DND-41 (cell line): ENCODE measurements at regions not wholly inside any gene's neighbourhood (a gene's known extent, or its start where the extent isn't known, plus 50 kb on each side); places are given as distances from the start of the nearest gene placed in this dataset.

Experiments used
- ATAC-seq: fragments of 200-7000 bp; cut with Tn5 transposase; 3 replicates; pipeline ENCODE4 v1.9.1; 2021; ENCODE audit warnings: low read depth; ENCODE audit not compliant: insufficient read depth
- DNase-seq: peaks from one replicate; pipeline ENCODE4 v3.0.0-alpha.2; 2020
- H2AFZ ChIP-seq: 2 replicates; pipeline ENCODE4 v1.6.0; 2012; ENCODE audit warnings: low read depth, low read length
- H3K27ac ChIP-seq: 2 replicates; pipeline ENCODE4 v1.5.1; 2012; ENCODE audit warnings: low read length, inconsistent platforms
- H3K27me3 ChIP-seq: fragments of 200-600 bp; sonication (generic); 2 replicates; pipeline ENCODE4 v1.6.0; 2012; ENCODE audit warnings: low read length, mild to moderate bottlenecking, inconsistent platforms; ENCODE audit not compliant: insufficient read depth, poor library complexity
- H3K36me3 ChIP-seq: 2 replicates; pipeline ENCODE4 v1.5.1; 2012; ENCODE audit warnings: low read length, inconsistent platforms; ENCODE audit not compliant: insufficient read depth
- H3K4me1 ChIP-seq: 2 replicates; pipeline ENCODE4 v1.5.1; 2012; ENCODE audit warnings: mild to moderate bottlenecking, low read length; ENCODE audit not compliant: insufficient read depth
- H3K4me2 ChIP-seq: 2 replicates; pipeline ENCODE4 v1.6.0; 2012; ENCODE audit warnings: mild to moderate bottlenecking, moderate library complexity, low read length, inconsistent platforms; ENCODE audit not compliant: insufficient read depth
- H3K4me3 ChIP-seq, 2 experiments: fragments of 200-600 bp in 1 of 2; shearing (Covaris generic) in 1 of 2; 2 replicates each; pipeline ENCODE4 v1.5.1; 2012 to 2016; ENCODE audit warnings: inconsistent platforms in 2 of 2, low read length in 2 of 2, mild to moderate bottlenecking in 2 of 2, low read depth in 1 of 2, moderate library complexity in 1 of 2
- H3K79me2 ChIP-seq: 2 replicates; pipeline ENCODE4 v1.6.0; 2012; ENCODE audit warnings: low read length, inconsistent platforms; ENCODE audit not compliant: insufficient read depth
- H3K9ac ChIP-seq: 2 replicates; pipeline ENCODE4 v1.6.0; 2012; ENCODE audit warnings: low read depth, mild to moderate bottlenecking, inconsistent platforms, low read length, moderate library complexity
- H3K9me3 ChIP-seq: 2 replicates; pipeline ENCODE4 v1.5.1; 2012; ENCODE audit warnings: low read length, moderate library complexity, mild to moderate bottlenecking, inconsistent platforms; ENCODE audit not compliant: insufficient read depth, severe bottlenecking
- H4K20me1 ChIP-seq: 2 replicates; pipeline ENCODE4 v1.6.0; 2012; ENCODE audit warnings: low read length; ENCODE audit not compliant: insufficient read depth
- EZH2 ChIP-seq: IDR thresholded peaks from 3 replicates; pipeline ENCODE4 v1.6.1; 2012; ENCODE audit warnings: borderline replicate concordance, low read depth, mild to moderate bottlenecking, moderate library complexity, low read length, inconsistent platforms; ENCODE audit not compliant: severe bottlenecking
- TF ChIP-seq, protein P1 (sequence below): IDR thresholded peaks from 2 replicates; pipeline ENCODE4 v1.5.1; 2012; ENCODE audit warnings: borderline replicate concordance, low read length, moderate library complexity, mild to moderate bottlenecking; ENCODE audit not compliant: poor library complexity, severe bottlenecking; ENCODE audit errors: extremely low read depth

DNA sequence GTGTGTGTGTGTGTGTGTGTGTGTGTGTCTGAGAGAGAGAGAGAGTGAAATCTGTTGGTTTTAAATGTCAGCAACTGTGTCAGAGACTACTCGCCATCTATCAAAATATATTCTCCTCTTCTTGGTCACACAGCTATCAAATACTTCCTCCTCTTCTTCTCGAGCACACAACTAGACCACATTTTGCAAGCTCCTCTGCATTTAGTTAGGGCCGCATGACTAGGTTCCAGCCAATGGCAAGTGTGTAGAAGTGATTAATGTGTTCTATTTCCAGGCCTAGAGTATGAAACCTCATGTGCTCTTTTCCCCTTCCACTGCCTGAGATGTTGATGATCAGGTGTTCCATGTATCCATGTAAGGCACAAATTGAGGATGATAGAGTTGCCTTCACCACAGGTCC, 278.5 kb upstream of the MARCKS start:
- H3K9ac ChIP-seq, result no peak overlapping the region
- no peak for TF ChIP-seq EZH2
- TF ChIP-seq, protein P1, sequence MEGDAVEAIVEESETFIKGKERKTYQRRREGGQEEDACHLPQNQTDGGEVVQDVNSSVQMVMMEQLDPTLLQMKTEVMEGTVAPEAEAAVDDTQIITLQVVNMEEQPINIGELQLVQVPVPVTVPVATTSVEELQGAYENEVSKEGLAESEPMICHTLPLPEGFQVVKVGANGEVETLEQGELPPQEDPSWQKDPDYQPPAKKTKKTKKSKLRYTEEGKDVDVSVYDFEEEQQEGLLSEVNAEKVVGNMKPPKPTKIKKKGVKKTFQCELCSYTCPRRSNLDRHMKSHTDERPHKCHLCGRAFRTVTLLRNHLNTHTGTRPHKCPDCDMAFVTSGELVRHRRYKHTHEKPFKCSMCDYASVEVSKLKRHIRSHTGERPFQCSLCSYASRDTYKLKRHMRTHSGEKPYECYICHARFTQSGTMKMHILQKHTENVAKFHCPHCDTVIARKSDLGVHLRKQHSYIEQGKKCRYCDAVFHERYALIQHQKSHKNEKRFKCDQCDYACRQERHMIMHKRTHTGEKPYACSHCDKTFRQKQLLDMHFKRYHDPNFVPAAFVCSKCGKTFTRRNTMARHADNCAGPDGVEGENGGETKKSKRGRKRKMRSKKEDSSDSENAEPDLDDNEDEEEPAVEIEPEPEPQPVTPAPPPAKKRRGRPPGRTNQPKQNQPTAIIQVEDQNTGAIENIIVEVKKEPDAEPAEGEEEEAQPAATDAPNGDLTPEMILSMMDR, result no peak
- H4K20me1 ChIP-seq, result no peaks in the 10 kb centered on the region
- no peak overlapping the region for H3K4me3 ChIP-seq
- H2AFZ ChIP-seq, result no peak overlapping the region
- H3K36me3 ChIP-seq, result no peaks in the 10 kb centered on the region
- no peak overlapping the region for H3K4me2 ChIP-seq
- no peaks in the 10 kb centered on the region for H3K4me1 ChIP-seq
- ATAC-seq (no peak), DNase-seq (no peak)
- H3K27ac ChIP-seq, result no peak overlapping the region
- H3K27me3 ChIP-seq, result no peaks in the 10 kb centered on the region
- H3K79me2 ChIP-seq, result no peaks in the 10 kb centered on the region
- H3K9me3 ChIP-seq, result no peaks in the 10 kb centered on the region

DNA sequence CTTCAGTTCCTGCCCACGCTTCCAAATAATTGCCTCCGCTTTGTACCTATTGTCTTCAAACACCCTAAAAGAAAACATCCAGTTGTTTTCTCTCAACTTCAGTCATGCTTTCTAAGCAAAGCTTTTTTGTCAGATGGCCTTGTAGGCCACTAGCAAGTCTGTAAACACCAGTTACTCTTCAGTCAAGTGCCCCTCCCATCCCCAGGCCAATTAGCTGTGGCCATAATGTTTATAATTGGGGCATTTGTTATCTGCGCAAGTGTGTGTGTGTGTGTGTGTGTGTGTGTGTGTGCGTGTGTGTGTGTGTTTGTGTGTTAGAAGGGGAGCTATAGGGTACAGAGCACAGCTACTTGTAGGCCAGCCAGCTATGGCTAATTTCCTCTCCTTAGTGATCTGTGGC, 272.4 kb upstream of the MARCKS start:
- TF ChIP-seq, protein P1, result no peak
- TF ChIP-seq EZH2, result no peak
- H3K9me3 ChIP-seq, result no peaks in the 10 kb centered on the region
- no peak overlapping the region for H3K9ac ChIP-seq
- H3K79me2 ChIP-seq, result no peaks in the 10 kb centered on the region
- no peak overlapping the region for H3K4me3 ChIP-seq
- H3K4me2 ChIP-seq, result no peak overlapping the region
- H3K4me1 ChIP-seq, result no peaks in the 10 kb centered on the region
- no peaks in the 10 kb centered on the region for H3K27me3 ChIP-seq
- no peaks in the 10 kb centered on the region for H3K36me3 ChIP-seq
- no peak overlapping the region for H2AFZ ChIP-seq
- H4K20me1 ChIP-seq, result no peaks in the 10 kb centered on the region
- DNase-seq (no peak), ATAC-seq (no peak)
- H3K27ac ChIP-seq, result no peak overlapping the region

DNA sequence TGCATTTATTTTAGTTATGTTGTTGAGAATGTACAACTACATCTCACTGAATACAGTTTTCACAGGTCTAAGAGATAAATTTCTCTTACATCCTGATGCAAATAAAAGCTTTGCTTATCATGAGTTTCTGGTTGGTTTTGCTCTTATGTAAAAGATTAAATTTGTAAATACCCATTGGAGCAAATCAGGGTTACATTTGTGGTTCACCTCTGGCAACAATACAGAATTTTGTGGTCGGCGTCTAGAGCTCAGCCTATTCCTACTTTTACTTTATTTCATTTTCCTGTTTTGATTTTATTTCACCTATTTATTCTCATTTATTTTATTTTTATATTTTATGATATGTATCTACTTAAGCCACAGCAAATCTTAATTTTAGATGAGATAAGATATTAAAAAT, 271.9 kb upstream of the MARCKS start:
- no peaks in the 10 kb centered on the region for H3K9me3 ChIP-seq
- no peak for DNase-seq
- H3K79me2 ChIP-seq, result no peaks in the 10 kb centered on the region
- H3K9ac ChIP-seq, result no peak overlapping the region
- no peaks in the 10 kb centered on the region for H3K27me3 ChIP-seq
- no peaks in the 10 kb centered on the region for H3K4me1 ChIP-seq
- TF ChIP-seq EZH2, result no peak
- TF ChIP-seq, protein P1, result no peak
- H2AFZ ChIP-seq, result no peak overlapping the region
- H4K20me1 ChIP-seq, result no peaks in the 10 kb centered on the region
- H3K36me3 ChIP-seq, result no peaks in the 10 kb centered on the region
- no peak overlapping the region for H3K4me3 ChIP-seq
- H3K4me2 ChIP-seq, result no peak overlapping the region
- ATAC-seq, result no peak
- H3K27ac ChIP-seq, result no peak overlapping the region
